T-helper 2 cell treated with Interferon-gamma antibody and Interleukin-4, amounts not matched to agents 5 μg/mL and 100 μg/mL, for 36 hours (primary cell): ENCODE measurements at regions not wholly inside any gene's neighbourhood (a gene's known extent, or its start where the extent isn't known, plus 50 kb on each side); places are given as distances from the start of the nearest gene placed in this dataset.

Experiments
- DNase-seq: peaks from one replicate; pipeline ENCODE4 v3.0.0; 2021; ENCODE audit warnings: low spot score
- H3K27ac Mint-ChIP-seq: one replicate; pipeline ENCODE4 v1.8.0; 2021; ENCODE audit warnings: mild to moderate bottlenecking, mixed read lengths
- H3K27me3 Mint-ChIP-seq: one replicate; pipeline ENCODE4 v1.8.0; 2021; ENCODE audit warnings: low read depth, mixed read lengths
- H3K36me3 Mint-ChIP-seq: one replicate; pipeline ENCODE4 v1.8.0; 2021; ENCODE audit warnings: low read depth, mixed read lengths
- H3K4me1 Mint-ChIP-seq: one replicate; pipeline ENCODE4 v1.8.0; 2021; ENCODE audit warnings: low read depth, mixed read lengths
- H3K4me3 Mint-ChIP-seq: one replicate; pipeline ENCODE4 v1.8.0; 2022; ENCODE audit warnings: mild to moderate bottlenecking, moderate library complexity, mixed read lengths
- H3K9me3 Mint-ChIP-seq: one replicate; pipeline ENCODE4 v1.8.0; 2021; ENCODE audit warnings: mixed read lengths

- H3K4me1 Mint-ChIP-seq, result no peaks in the 10 kb centered on the region
- DNase-seq, result no peak
- H3K9me3 Mint-ChIP-seq, result no peaks in the 10 kb centered on the region
- H3K27ac Mint-ChIP-seq, result no peak overlapping the region
- H3K4me3 Mint-ChIP-seq, result no peak overlapping the region
- H3K36me3 Mint-ChIP-seq, result no peaks in the 10 kb centered on the region
- H3K27me3 Mint-ChIP-seq, result no peaks in the 10 kb centered on the region
These were observed 73.6 kb upstream of the ADAMTS16 start for GRCh38 chr5:5066276-5067186.

GRCh38 chr5:5069851-5070250 lies 70.3 kb upstream of the ADAMTS16 start:
- Mint-ChIP-seq H3K9me3 (no peaks in the 10 kb centered on the region), H3K27ac (no peak overlapping the region), H3K36me3 (no peaks in the 10 kb centered on the region), H3K4me3 (no peak overlapping the region), H3K27me3 (no peaks in the 10 kb centered on the region), H3K4me1 (no peaks in the 10 kb centered on the region)
- no peak for DNase-seq

DNA sequence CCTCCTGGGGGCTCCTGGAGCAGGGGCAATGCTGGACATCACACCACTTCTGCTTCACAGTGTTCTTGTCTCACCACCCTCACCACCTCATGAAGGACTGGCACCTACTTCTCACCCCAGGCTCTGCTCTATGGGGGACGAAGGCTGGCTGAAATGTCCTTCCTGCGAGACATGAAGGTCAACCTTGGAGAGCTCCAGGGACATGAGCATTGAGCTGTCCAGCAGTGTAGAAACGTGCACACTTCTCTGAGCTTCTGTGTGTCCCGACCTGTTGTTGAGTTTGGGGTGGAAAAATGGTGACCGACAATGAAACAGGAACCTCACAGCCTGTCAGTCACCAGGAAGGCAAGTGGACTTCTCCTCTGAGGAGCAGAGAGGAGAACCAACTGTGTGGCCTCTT lies 68.6 kb upstream of the ADAMTS16 start:
- no peaks in the 10 kb centered on the region for H3K27me3 Mint-ChIP-seq
- H3K27ac Mint-ChIP-seq, result no peak overlapping the region
- no peaks in the 10 kb centered on the region for H3K9me3 Mint-ChIP-seq
- H3K4me1 Mint-ChIP-seq, result no peaks in the 10 kb centered on the region
- H3K4me3 Mint-ChIP-seq, result no peak overlapping the region
- DNase-seq, result no peak
- no peaks in the 10 kb centered on the region for H3K36me3 Mint-ChIP-seq

DNA sequence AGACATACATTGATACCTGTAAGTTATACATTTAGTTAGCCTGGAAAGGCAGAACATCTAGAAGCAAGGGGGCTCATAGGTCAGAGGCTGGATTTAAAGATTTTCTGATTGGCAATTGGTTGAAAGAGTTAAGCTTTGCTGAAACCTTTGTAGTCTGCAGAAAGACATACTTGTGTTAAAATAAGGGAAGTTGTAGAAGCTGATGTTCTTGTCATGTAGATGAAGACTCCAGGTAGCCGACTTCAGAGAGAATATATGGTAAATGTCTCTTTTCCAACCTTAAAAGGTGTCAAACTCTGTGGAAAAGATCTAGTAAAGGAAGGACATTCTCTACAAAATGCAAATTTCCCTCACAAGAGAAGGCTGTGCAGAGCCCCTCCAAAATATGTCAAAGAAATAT lies 62.9 kb upstream of the ADAMTS16 start:
- no peaks in the 10 kb centered on the region for H3K36me3 Mint-ChIP-seq
- H3K27me3 Mint-ChIP-seq, result no peaks in the 10 kb centered on the region
- no peaks in the 10 kb centered on the region for H3K4me1 Mint-ChIP-seq
- no peaks in the 10 kb centered on the region for H3K9me3 Mint-ChIP-seq
- no peak overlapping the region for H3K27ac Mint-ChIP-seq
- DNase-seq, result no peak
- H3K4me3 Mint-ChIP-seq, result no peak overlapping the region

- H3K27me3 Mint-ChIP-seq, result no peaks in the 10 kb centered on the region
- H3K4me1 Mint-ChIP-seq, result no peaks in the 10 kb centered on the region
- no peak overlapping the region for H3K27ac Mint-ChIP-seq
- no peaks in the 10 kb centered on the region for H3K9me3 Mint-ChIP-seq
- no peak for DNase-seq
- H3K36me3 Mint-ChIP-seq, result no peaks in the 10 kb centered on the region
- no peak overlapping the region for H3K4me3 Mint-ChIP-seq
These were observed 61.9 kb upstream of the ADAMTS16 start for GRCh38 chr5:5078009-5078897.

DNA sequence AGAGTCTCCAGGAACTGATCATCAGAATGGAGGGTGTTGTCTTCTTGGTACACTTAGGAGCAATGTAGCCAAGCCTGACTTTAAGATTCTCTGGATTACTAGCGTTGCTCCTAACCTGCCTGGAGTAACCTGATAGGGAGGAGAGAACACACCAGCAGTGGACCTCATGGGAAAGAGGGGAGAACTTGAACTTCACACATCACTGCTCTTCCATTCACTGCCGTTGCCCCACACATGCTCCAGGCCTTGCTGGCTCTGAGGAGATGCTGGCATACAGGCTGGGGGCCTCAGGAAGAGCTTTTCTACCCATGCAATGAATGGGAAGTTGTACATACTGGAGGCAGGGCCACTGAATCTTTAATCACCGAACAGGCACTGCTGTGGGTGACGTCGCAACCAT lies 60.3 kb upstream of the ADAMTS16 start:
- DNase-seq, result no peak
- Mint-ChIP-seq H3K27ac (no peak overlapping the region), H3K9me3 (no peaks in the 10 kb centered on the region), H3K27me3 (no peaks in the 10 kb centered on the region), H3K4me1 (no peaks in the 10 kb centered on the region), H3K4me3 (no peak overlapping the region), H3K36me3 (no peaks in the 10 kb centered on the region)

GRCh38 chr5:5080790-5081189 lies 59.3 kb upstream of the ADAMTS16 start:
- Mint-ChIP-seq H3K27me3 (no peaks in the 10 kb centered on the region), H3K4me3 (no peak overlapping the region)

DNA sequence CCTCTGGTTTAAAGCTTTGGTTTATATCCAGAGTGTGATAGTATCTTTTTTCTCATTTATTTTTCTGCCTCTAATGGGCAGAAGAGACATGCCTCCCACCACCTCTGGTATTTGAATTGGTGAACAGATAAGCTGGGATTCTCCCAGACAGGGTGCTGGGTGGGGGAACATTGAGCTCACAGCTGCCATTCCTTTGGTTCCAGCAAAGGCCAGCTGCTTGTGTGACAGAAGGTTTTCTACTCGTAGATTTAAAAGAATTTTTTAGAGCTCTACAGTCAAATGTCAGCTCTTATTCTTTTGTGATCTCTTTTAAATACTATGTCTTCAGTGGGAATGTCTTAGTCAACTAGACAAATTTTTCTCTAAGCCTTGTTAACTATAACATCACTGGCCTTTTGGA lies 54.7 kb upstream of the ADAMTS16 start:
- no peaks in the 10 kb centered on the region for H3K9me3 Mint-ChIP-seq
- H3K4me1 Mint-ChIP-seq, result no peaks in the 10 kb centered on the region
- no peak for DNase-seq
- H3K27me3 Mint-ChIP-seq, result no peaks in the 10 kb centered on the region
- H3K36me3 Mint-ChIP-seq, result no peaks in the 10 kb centered on the region
- H3K27ac Mint-ChIP-seq, result no peak overlapping the region
- H3K4me3 Mint-ChIP-seq, result no peak overlapping the region

More at GRCh38 chr5:5080790-5081189, 59.3 kb upstream of the ADAMTS16 start:
- Mint-ChIP-seq H3K4me1 (no peaks in the 10 kb centered on the region), H3K27ac (no peak overlapping the region), H3K36me3 (no peaks in the 10 kb centered on the region), H3K9me3 (no peaks in the 10 kb centered on the region)
- DNase-seq, result no peak

GRCh38 chr5:5089895-5090649 lies 50.1 kb upstream of the ADAMTS16 start:
- Mint-ChIP-seq H3K27ac (no peak overlapping the region), H3K4me1 (no peaks in the 10 kb centered on the region), H3K27me3 (no peaks in the 10 kb centered on the region), H3K4me3 (no peak overlapping the region), H3K9me3 (no peaks in the 10 kb centered on the region), H3K36me3 (no peaks in the 10 kb centered on the region)
- no peak for DNase-seq
